ENCODE measurements at regions not wholly inside any gene's neighbourhood (a gene's known extent, or its start where the extent isn't known, plus 50 kb on each side); places are given as distances from the start of the nearest gene placed in this dataset.

DNA sequence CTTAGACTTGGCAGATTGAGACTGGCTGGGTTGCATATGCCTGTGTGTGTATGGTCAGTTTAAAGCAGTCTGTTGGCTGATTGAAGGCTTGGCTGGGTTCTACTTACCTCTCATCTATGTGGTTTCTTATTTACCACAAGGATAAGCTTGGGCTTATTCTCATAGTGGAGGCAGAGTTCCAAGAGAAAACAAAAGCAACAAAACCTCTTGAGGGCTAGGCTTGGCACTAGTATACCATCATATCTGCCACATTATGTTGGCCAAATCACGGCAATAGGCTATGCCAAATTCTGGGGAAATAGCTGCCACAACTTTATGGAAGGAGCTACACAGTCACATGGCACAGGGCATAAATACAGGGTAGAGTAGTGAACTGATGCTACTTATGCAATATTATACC is 714.1 kb downstream of the CBLN4 start:
- TF ChIP-seq CTCF (IDR thresholded peaks at IDR 0.05; ENCODE audit: insufficient read depth, low read length, poor library complexity, severe bottlenecking), result no peak
- no peak overlapping the region for H3K4me3 ChIP-seq (replicated peaks; ENCODE audit: low read depth, low read length)
- H3K36me3 ChIP-seq (ENCODE audit: control insufficient read depth, insufficient read depth, low read length), result no peaks in the 10 kb centered on the region
- no peaks in the 10 kb centered on the region for H3K27me3 ChIP-seq (replicated peaks; ENCODE audit: control insufficient read depth, insufficient read depth, low read length)
- DNase-seq (ENCODE audit: extremely low read depth, insufficient read length), result no peak

DNA sequence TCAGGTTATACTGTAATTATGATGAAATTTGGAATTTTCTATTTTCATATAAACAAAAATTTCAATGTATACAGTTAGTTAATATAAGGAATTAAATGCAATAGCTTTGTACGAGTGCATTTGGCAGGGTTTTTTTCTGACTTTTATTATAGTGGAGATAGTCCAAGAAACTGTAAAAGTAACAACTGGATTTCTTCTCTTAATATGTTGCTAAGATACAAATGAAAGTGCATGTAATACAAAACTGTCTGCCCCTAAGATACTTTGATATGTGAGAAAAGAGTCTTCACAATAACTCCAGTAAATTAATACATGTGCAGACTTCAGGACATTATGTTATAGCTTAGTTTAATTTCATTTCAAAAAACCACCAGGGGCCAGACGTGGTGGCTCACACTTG is 721.4 kb downstream of the CBLN4 start:
- DNase-seq (ENCODE audit: extremely low read depth, insufficient read length), result no peak
- H3K4me3 ChIP-seq (replicated peaks; ENCODE audit: low read depth, low read length), result no peak overlapping the region
- TF ChIP-seq CTCF (IDR thresholded peaks at IDR 0.05; ENCODE audit: insufficient read depth, low read length, poor library complexity, severe bottlenecking), result no peak
- H3K36me3 ChIP-seq (ENCODE audit: control insufficient read depth, insufficient read depth, low read length), result no peaks in the 10 kb centered on the region
- no peaks in the 10 kb centered on the region for H3K27me3 ChIP-seq (replicated peaks; ENCODE audit: control insufficient read depth, insufficient read depth, low read length)

DNA sequence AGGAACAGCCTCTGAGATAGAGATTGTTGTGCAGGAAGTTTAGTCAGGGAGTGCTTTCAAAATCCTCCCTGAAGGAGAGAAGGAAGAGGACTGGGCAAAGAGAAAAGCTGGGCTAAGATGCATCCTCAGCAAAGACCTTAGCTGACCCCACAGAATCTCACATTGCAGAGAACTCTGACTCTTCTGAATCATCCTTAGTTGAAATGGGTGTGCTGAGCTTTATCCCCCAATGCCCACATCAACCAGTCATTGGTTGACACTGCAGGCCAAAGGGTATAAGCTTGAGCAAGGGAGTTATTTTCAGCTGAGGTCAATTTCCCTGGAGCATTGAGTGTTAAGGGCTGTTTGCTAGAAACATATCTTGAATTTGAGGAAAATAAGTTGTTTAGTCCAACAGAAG is 732.2 kb downstream of the CBLN4 start:
- DNase-seq (ENCODE audit: extremely low read depth, insufficient read length), result no peak
- Histone ChIP-seq H3K36me3 (ENCODE audit: control insufficient read depth, insufficient read depth, low read length) (no peaks in the 10 kb centered on the region), H3K27me3 (replicated peaks; ENCODE audit: control insufficient read depth, insufficient read depth, low read length) (no peaks in the 10 kb centered on the region), H3K4me3 (replicated peaks; ENCODE audit: low read depth, low read length) (no peak overlapping the region)
- TF ChIP-seq CTCF (IDR thresholded peaks at IDR 0.05; ENCODE audit: insufficient read depth, low read length, poor library complexity, severe bottlenecking), result no peak

- Histone ChIP-seq H3K4me3 (replicated peaks; ENCODE audit: low read depth, low read length) (no peak overlapping the region), H3K27me3 (replicated peaks; ENCODE audit: control insufficient read depth, insufficient read depth, low read length) (no peaks in the 10 kb centered on the region), H3K36me3 (ENCODE audit: control insufficient read depth, insufficient read depth, low read length) (no peaks in the 10 kb centered on the region)
- no peak for DNase-seq (ENCODE audit: extremely low read depth, insufficient read length)
- TF ChIP-seq CTCF (IDR thresholded peaks at IDR 0.05; ENCODE audit: insufficient read depth, low read length, poor library complexity, severe bottlenecking), result no peak
These were observed 733.9 kb downstream of the CBLN4 start for GRCh38 chr20:55271371-55271770.

GRCh38 chr20:55269913-55270312 is 735.4 kb downstream of the CBLN4 start:
- Histone ChIP-seq H3K36me3 (ENCODE audit: control insufficient read depth, insufficient read depth, low read length) (no peaks in the 10 kb centered on the region), H3K27me3 (replicated peaks; ENCODE audit: control insufficient read depth, insufficient read depth, low read length) (no peaks in the 10 kb centered on the region), H3K4me3 (replicated peaks; ENCODE audit: low read depth, low read length) (no peak overlapping the region)
- TF ChIP-seq CTCF (IDR thresholded peaks at IDR 0.05; ENCODE audit: insufficient read depth, low read length, poor library complexity, severe bottlenecking), result no peak
- DNase-seq (ENCODE audit: extremely low read depth, insufficient read length), result no peak

DNA sequence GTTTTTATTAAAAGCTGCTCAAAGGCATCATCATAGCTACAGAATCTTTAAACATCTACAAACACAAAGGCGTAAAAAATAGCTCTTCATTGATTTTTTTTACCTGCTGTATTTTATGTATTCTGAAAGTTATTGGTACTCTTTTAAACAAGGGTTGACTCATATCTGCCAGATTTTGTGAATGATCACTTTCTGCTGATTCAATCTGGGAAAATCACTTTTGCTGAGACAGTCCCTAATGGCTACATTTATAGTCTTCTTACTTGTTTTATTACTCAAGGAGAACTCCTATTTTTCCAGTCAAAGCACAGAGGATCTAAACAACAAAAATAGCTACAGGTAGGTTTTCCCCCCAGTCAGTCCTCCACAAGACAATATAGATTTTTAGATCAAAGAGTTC is 739.0 kb downstream of the CBLN4 start:
- Histone ChIP-seq H3K36me3 (ENCODE audit: control insufficient read depth, insufficient read depth, low read length) (no peaks in the 10 kb centered on the region), H3K4me3 (replicated peaks; ENCODE audit: low read depth, low read length) (no peak overlapping the region), H3K27me3 (replicated peaks; ENCODE audit: control insufficient read depth, insufficient read depth, low read length) (no peaks in the 10 kb centered on the region)
- peak; percentile 14 for DNase-seq (ENCODE audit: extremely low read depth, insufficient read length)
- TF ChIP-seq CTCF (IDR thresholded peaks at IDR 0.05; ENCODE audit: insufficient read depth, low read length, poor library complexity, severe bottlenecking), result no peak
